ENCODE measurements at regions not wholly inside any gene's neighbourhood (a gene's known extent, or its start where the extent isn't known, plus 50 kb on each side); places are given as distances from the start of the nearest gene placed in this dataset.
"Not testable (repeated sequence)": the region's sequence is repeated elsewhere in the genome, so short reads cannot be mapped to it uniquely, and the experiment has no call there.

DNA sequence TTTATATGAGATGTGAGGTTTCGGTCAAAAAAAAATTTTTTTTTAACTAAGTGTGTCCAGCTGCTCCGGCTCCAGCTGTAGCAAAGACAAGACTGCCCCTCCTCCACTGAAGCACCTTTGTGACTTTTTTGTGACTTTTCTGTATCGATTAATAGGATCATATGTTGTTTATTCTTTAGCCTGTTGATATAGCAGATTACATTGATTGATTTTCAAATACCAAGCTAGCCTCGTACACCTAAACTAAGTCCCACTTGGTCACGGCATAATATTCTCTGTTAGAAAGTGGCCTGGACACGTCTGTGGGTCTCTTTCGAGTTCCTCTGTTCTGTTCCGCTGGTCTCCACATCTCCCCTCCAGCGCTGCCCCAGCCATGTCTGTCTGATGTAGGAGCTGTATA is 126.8 kb downstream of the IGLL1 start:
- no peak overlapping the region for H3K27ac ChIP-seq (ENCODE audit: low read depth, low read length, poor library complexity, severe bottlenecking)
- no peaks in the 10 kb centered on the region for H3K9me3 ChIP-seq (ENCODE audit: low read length)
- no peak overlapping the region for H2AFZ ChIP-seq (ENCODE audit: low read length)
- no peak overlapping the region for H3K4me3 ChIP-seq (ENCODE audit: low read depth, low read length, poor library complexity, severe bottlenecking)
- TF ChIP-seq, protein P1, sequence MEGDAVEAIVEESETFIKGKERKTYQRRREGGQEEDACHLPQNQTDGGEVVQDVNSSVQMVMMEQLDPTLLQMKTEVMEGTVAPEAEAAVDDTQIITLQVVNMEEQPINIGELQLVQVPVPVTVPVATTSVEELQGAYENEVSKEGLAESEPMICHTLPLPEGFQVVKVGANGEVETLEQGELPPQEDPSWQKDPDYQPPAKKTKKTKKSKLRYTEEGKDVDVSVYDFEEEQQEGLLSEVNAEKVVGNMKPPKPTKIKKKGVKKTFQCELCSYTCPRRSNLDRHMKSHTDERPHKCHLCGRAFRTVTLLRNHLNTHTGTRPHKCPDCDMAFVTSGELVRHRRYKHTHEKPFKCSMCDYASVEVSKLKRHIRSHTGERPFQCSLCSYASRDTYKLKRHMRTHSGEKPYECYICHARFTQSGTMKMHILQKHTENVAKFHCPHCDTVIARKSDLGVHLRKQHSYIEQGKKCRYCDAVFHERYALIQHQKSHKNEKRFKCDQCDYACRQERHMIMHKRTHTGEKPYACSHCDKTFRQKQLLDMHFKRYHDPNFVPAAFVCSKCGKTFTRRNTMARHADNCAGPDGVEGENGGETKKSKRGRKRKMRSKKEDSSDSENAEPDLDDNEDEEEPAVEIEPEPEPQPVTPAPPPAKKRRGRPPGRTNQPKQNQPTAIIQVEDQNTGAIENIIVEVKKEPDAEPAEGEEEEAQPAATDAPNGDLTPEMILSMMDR (IDR thresholded peaks at IDR 0.05; ENCODE audit: low read length), result no peak
- TF ChIP-seq EZH2 (IDR thresholded peaks at IDR 0.05; ENCODE audit: borderline replicate concordance, low read length), result no peak
- H3K36me3 ChIP-seq (ENCODE audit: insufficient read depth, low read length), result no peaks in the 10 kb centered on the region
- H3K9me2 ChIP-seq (ENCODE audit: low read depth, low read length), result no peaks in the 10 kb centered on the region
- no peak overlapping the region for H3K4me2 ChIP-seq (ENCODE audit: low read length)
- H4K20me1 ChIP-seq (ENCODE audit: insufficient read depth, low read length), result no peaks in the 10 kb centered on the region
- no peaks in the 10 kb centered on the region for H3F3A ChIP-seq (ENCODE audit: insufficient read depth, low read length)
- H3K79me2 ChIP-seq (ENCODE audit: insufficient read depth, low read length), result no peaks in the 10 kb centered on the region
- H3K9ac ChIP-seq (ENCODE audit: low read length), result no peak overlapping the region
- H3K4me1 ChIP-seq (ENCODE audit: insufficient read depth, low read length, severe bottlenecking), result peaks cover 18% of the 10 kb centered on the region
- H3K27me3 ChIP-seq (ENCODE audit: insufficient read depth, low read length), result no peaks in the 10 kb centered on the region

DNA sequence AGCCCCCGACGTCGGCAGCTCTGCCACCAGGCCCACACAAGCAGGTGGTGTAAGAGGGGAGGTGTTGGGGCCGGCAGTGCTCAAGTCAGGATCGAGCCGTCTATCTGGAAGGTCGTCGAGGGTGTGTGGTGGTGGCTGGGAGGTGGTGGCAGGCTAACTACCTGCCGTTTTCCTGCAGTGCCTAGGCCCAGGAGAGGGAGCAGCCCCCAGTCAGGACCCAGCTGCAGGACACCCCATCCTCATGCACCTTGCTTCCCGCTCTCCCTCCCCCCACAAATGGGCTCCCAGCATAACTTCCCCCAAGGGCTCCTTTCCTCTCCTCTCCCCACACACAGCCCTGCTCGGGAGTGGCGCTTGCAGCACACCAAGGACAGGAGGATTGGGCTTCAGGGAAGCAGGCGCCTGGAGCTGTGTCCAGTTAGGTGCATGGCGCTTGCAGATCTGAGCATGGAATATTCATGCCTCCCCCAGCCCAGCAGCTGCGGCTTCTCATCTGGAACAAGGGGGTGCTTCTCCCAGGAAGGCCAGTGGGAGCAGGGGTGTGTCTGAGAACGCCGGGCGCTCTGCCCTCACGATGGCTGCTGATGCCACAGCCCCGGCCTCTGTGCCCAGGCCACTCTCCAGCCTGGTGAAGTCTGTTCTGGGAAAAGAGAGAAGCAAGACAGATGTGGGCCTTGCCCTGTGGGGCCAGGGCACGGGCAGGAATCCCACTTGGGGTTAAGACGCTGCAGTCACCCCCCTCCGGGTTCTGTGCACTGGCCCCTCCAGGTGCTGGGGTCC is 127.7 kb downstream of the IGLL1 start:
- no peaks in the 10 kb centered on the region for H3K36me3 ChIP-seq (ENCODE audit: insufficient read depth, low read length)
- no peak overlapping the region for H3K27ac ChIP-seq (ENCODE audit: low read depth, low read length, poor library complexity, severe bottlenecking)
- no peak for TF ChIP-seq EZH2 (IDR thresholded peaks at IDR 0.05; ENCODE audit: borderline replicate concordance, low read length)
- TF ChIP-seq, protein P1 (IDR thresholded peaks at IDR 0.05; ENCODE audit: low read length), result no peak
- no peaks in the 10 kb centered on the region for H3F3A ChIP-seq (ENCODE audit: insufficient read depth, low read length)
- no peaks in the 10 kb centered on the region for H3K9me3 ChIP-seq (ENCODE audit: low read length)
- no peak overlapping the region for H2AFZ ChIP-seq (ENCODE audit: low read length)
- no peak overlapping the region for H3K9ac ChIP-seq (ENCODE audit: low read length)
- H3K4me2 ChIP-seq (ENCODE audit: low read length), result no peak overlapping the region
- no peaks in the 10 kb centered on the region for H4K20me1 ChIP-seq (ENCODE audit: insufficient read depth, low read length)
- no peaks in the 10 kb centered on the region for H3K9me2 ChIP-seq (ENCODE audit: low read depth, low read length)
- H3K79me2 ChIP-seq (ENCODE audit: insufficient read depth, low read length), result no peaks in the 10 kb centered on the region
- no peaks in the 10 kb centered on the region for H3K27me3 ChIP-seq (ENCODE audit: insufficient read depth, low read length)
- H3K4me3 ChIP-seq (ENCODE audit: low read depth, low read length, poor library complexity, severe bottlenecking), result no peak overlapping the region
- H3K4me1 ChIP-seq (ENCODE audit: insufficient read depth, low read length, severe bottlenecking), result peaks cover 10% of the 10 kb centered on the region

DNA sequence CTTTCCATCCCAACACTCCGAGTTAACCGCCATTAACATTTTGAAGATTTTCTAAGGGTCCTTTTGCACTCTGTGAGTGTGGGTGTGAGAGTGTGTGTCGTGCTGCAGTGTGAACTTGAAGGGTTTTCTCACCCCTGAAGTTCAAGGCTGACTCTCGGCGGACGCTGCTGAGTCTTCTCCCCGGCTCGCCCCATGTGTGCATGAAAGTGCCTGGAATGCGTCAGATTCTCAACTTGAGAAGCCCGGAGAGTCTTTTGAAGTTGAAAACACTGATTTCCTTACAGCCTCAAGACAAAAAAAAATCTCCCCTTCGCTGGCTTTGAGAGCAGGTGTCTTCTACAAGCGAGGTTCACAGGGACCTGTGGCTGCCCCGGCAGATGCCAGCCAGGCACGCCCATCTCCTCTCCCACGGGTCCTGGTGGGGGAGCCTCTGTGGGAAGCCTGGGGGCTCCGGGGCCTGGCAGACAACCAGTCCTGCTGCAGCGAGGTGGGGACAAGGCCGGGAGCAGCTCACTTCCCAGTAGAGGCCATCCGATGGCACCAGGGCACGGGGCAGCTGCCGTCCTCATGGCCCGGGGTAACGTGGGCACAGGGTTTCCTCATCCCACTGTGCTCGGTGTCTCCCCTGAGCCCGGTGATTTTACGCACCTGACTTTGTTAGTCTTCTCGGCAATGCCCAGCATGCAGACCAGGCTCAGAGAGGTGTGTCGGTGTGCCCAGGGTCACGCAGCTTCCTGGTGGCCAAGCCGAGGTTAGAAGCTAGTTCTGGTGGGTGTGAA is 128.4 kb downstream of the IGLL1 start:
- H2AFZ ChIP-seq (ENCODE audit: low read length); H3K27ac ChIP-seq (ENCODE audit: low read depth, low read length, poor library complexity, severe bottlenecking); H3K9me2 ChIP-seq (ENCODE audit: low read depth, low read length); H3K4me1 ChIP-seq (ENCODE audit: insufficient read depth, low read length, severe bottlenecking); H3K4me3 ChIP-seq (ENCODE audit: low read depth, low read length, poor library complexity, severe bottlenecking); H4K20me1 ChIP-seq (ENCODE audit: insufficient read depth, low read length); H3K9ac ChIP-seq (ENCODE audit: low read length); H3K79me2 ChIP-seq (ENCODE audit: insufficient read depth, low read length); H3K36me3 ChIP-seq (ENCODE audit: insufficient read depth, low read length); H3F3A ChIP-seq (ENCODE audit: insufficient read depth, low read length); H3K4me2 ChIP-seq (ENCODE audit: low read length); H3K9me3 ChIP-seq (ENCODE audit: low read length); H3K27me3 ChIP-seq (ENCODE audit: insufficient read depth, low read length): not testable (repeated sequence)

DNA sequence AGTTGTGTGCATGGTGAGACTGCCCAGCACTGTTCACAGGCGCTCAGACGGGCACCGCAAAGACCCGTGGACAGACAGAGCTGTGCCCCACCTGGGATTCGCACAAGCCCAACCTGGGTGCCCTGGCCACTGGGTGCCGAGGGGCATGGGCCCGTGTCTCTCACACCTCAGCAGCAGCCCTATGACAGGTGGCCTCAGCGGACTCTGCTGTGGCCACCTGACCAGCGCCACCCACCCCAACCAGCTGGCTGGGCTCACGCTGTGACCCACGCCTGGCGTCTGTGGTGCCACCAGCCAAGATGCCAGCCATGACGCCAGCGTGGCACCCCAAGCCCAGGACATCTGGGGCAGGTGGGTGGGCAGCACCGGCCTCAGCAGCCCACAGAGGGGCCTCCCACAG is 129.3 kb downstream of the IGLL1 start:
- H3K9me2 ChIP-seq (ENCODE audit: low read depth, low read length); H2AFZ ChIP-seq (ENCODE audit: low read length); H3F3A ChIP-seq (ENCODE audit: insufficient read depth, low read length); H3K27ac ChIP-seq (ENCODE audit: low read depth, low read length, poor library complexity, severe bottlenecking); H3K9ac ChIP-seq (ENCODE audit: low read length); H3K79me2 ChIP-seq (ENCODE audit: insufficient read depth, low read length); H3K9me3 ChIP-seq (ENCODE audit: low read length); H4K20me1 ChIP-seq (ENCODE audit: insufficient read depth, low read length); H3K4me2 ChIP-seq (ENCODE audit: low read length); H3K27me3 ChIP-seq (ENCODE audit: insufficient read depth, low read length); H3K36me3 ChIP-seq (ENCODE audit: insufficient read depth, low read length); H3K4me1 ChIP-seq (ENCODE audit: insufficient read depth, low read length, severe bottlenecking); H3K4me3 ChIP-seq (ENCODE audit: low read depth, low read length, poor library complexity, severe bottlenecking): not testable (repeated sequence)

All from OCI-LY1 (cell line).